HS-5 (cell line): ENCODE measurements at regions not wholly inside any gene's neighbourhood (a gene's known extent, or its start where the extent isn't known, plus 50 kb on each side); places are given as distances from the start of the nearest gene placed in this dataset.
"Not testable (repeated sequence)": the region's sequence is repeated elsewhere in the genome, so short reads cannot be mapped to it uniquely, and the experiment has no call there.

Source experiments
- DNase-seq: peaks from one replicate; pipeline ENCODE4 v3.0.0-alpha.2; 2012; ENCODE audit warnings: low read depth

DNA sequence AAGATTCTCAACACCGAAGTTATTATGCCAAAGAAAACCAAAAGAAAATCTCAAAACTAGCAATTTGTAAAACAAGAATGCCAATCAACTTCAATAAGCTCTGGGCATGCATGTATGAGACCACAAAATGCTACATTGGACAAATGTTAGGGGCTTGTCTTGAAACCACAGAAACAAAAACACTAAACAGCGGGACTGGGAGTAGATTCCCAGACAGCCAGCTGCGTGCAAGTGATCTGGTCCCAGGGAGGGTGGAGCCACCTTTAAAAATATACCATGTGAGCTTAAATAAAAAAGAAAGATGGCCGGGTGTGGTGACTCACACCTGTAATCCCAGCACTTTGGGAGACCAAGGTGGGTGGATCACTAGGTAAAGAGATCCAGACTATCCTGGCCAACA, 163.6 kb upstream of the PRICKLE2 start:
- no peak for DNase-seq

DNA sequence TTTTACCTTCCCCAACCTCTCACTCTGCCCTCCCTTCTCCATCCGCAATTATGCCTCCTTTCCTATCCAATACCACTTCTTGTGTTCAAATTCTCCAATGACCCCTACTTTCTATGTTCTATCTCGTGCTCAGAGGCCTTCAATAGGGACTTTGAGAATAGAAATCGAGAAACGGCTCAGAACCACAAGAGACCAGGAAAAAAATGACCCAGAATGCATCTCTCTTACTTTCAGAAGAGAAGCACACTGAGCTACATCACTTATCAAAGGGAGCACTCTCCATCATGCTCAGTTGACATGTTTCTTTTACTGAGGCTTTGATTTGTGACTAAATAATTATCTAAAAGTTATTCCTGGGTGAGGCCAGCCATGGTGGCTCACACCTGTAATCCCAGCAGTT, 162.4 kb upstream of the PRICKLE2 start:
- DNase-seq: no peak

DNA sequence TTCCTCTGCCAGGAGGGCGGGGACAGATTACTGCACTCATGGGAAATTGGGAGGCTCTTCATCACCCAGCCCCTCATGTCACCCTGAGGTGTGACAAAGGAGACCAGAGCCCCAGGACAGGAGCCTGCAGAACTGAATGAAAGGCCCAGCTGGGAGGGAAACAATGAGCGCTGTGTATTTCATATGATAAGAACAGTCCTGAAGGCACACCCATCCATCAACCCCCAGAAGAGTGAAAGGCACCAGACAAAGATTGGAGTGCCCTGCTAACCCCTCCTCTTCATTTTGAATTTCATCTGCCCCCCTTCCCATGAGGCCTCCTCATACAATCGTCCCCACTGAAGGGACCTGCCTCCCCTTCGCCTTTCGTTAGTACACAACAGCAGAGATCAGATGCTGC, 160.0 kb upstream of the PRICKLE2 start:
- DNase-seq: no peak

DNA sequence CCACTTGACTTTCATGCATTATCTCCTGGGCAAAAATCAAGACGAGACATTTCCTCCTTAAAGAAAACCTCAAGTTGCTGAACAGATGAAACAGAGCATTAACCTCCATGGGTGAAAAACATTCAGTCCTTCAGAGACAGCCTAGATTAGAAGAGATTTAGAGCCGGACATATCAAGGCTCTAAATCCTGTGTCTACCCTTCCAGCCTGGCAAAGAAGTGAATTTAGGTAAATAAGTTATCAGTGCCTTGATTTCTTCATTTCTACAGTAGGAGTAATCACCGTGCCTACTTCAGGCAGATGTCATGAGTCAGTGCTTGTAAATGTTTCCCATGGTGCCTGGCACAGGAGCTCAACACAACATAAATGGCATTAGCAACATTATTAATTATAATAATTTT, 159.3 kb upstream of the PRICKLE2 start:
- DNase-seq: no peak

DNA sequence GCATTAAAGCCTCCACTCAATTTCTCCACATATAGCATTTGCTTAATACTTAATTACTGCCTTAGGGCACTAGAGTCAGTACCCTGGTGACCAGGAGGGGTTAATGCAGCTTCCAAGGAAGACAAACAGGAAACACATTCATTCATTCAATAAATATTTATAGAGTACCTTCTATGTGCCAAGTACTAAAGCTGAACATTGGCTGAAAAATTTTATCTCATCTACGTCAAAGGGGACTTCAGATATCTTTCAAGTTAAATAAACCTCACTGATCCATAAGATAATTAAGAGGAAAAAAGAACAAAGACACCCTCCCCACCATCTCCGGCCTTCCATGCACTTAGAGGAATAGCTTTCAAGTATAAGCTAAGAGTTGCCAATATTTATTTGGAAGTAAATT, 156.9 kb upstream of the PRICKLE2 start:
- no peak for DNase-seq

DNA sequence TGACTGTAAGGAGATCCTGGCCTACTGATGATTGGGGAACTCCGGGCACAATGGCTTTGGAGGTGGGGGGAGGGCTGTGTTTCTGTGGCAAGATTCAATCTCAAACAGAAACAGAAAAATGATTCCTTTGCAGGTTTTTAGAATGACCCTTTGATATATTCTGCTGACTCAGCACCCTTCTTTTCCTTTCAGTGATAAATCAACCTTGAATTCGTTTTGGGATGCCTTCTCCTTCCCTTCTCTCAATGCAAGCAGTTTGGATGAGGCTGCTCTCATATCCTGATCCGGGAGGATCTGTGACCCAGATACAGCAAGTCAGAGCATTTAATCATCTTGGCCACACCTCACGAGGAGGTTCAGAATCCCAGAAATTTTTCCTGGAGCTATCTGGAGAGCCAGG, 156.1 kb upstream of the PRICKLE2 start:
- DNase-seq: no peak

DNA sequence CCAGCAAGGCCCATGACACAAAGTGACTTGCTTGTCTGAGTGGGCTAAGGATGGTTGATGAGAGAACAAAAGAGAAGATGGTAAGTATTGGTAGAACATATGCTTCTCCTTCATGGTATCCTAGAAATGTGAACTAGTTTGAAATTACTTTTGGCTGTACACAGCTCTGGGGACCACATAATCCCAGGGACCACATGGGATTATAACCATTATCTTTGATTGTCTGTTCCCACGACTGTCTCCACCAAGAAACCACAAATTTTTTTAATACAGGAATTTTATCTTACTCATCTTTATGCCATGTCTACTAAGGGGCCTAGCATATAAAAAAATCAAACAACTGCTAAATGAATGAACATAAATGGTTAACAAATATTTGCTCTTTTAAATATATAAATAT, 155.3 kb upstream of the PRICKLE2 start:
- DNase-seq: no peak

DNA sequence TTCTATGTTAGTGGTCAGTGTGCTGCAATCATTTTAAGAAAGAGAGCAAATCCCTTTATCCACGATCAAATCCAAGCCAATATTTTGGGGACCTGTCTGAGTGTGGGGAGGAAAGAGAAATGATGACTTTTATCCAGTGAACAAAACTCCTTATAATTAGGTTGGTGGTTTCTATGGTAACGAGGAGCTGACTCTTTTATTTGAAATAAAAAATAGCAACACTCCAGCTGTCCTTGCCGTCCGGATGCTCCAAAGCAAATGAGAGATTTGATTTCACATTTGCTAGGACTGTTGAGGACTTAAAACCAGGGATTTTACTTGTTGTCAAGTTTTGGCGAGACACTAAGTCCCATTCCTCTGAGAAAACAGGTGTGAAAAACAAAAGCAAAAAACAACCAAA, 154.0 kb upstream of the PRICKLE2 start:
- DNase-seq: no peak

DNA sequence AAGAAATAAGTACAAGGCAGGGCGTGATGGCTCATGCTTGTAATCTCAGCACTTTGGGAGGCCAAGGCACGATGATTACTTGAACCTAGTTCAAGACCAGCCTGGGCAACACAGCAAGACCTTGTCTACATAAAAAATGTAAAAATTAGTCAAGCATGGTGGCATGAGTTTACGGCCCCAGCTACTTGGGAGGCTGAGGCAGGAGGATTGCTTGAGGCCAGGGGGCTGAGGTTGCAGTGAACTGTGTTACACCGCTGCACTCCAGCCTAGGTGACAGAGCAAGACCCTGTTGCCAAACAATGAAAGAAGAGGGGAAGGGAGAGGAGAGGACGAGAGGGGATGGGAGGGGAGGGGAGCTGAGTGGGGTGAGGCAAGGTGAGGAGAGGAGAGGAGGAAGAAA, 152.7 kb upstream of the PRICKLE2 start:
- DNase-seq: no peak

DNA sequence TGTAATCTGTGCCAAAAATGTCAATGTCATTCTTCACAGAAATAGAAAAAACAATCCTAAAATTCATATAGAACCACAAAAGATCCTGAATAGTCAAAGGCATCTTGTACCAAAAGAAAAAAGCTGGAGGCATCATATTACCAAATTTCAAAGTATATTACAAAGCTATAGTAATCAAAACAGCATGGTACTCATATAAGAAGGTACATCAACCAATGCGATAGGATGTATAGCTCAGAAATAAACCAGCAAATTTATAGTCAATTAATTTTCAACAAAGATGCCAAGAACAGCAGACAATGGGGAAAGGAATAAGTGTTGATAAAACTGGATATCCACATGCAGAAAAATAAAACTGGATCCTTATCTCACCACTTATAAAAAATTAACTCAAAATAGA, 150.5 kb upstream of the PRICKLE2 start:
- no peak for DNase-seq

DNA sequence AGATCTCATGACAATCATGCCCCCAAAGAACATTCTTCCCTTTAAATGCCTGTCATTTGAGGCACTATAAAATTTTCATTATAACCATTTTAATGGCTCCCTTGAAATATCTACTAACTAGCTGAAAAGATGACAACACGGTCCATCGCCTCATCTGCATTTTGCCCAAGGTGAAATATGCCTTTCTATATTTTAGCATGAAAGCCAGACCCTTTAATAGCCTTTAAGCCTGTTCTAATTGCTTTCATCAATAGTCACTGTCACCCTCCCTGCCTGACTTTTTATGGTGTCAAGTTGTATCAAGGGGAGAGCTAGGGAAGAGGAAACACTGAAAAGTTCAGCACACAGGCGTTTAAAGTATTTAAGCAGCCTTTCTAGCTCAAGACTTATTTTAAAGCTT, 144.1 kb upstream of the PRICKLE2 start:
- DNase-seq: no peak

DNA sequence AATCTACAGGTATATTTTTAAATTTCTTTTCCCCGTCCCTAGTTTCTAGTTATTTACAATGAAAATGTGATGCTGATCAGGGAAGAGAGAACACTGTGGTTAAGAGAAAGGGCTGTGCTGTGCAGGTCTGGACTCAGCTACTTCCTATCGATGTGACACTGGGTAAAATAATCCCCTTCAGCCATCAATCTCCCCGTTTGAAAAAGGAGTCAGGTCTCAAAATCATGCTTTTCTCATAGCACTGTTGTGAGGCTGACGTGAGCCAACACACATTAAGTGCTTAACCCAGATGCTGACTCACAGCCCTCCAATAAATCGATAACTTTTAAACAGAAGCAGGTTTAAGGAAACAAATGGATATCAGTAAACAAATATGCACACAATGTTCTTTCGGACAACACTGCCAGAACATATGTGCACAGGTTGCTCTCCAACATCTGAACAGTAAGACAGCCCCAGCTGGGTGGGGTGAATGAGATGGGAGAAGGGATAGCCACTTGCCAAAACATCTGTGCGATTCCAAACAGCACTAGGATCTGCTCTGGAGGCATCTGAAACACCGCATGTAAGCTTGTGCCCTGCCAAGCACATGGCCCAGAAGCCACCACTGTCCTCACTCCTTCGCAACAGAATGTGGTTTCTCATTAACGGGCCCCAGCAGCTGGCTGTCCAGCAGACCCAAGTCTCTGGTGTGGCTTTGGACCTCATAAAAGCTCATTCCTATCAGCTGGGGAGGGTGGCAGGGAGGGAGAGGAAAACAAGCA, 143.2 kb upstream of the PRICKLE2 start:
- DNase-seq: no peak

DNA sequence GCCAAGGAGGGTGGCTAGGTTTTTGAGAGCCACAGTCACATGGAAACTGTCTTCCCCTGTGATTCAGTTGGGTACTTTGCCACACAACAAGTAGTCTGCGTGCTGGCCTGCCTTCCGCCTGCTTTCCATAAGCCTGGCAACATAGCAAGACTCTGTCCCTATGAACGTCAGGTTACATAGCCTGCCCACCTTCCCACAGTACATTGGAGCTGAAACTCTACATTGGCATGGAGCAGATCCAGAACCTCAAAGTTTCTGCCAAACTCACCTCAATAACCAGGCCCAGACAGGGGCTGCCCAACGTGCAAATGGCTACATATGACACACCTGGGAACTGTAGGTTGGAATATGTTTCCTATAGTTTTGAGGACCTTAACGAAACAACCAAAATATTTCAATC, 140.6 kb upstream of the PRICKLE2 start:
- no peak for DNase-seq

DNA sequence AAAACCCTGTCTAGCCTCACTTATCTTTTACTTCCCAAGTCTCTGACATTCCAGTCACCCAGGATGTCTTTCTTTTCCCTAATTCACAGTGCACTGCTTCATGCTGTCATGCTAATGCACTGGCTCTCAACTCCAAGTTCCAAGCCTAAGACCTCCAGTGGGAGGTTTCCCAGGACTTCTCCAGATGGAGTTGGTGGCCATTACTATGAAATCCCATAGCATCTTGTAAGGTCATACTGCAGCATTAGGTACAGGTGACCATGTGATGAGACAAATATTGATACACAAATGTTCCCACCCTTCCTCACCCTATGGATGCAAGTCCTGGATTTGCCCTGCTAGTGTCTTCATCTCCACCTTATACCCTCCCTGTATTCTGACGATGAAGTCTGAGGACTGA, 138.6 kb upstream of the PRICKLE2 start:
- DNase-seq: no peak

DNA sequence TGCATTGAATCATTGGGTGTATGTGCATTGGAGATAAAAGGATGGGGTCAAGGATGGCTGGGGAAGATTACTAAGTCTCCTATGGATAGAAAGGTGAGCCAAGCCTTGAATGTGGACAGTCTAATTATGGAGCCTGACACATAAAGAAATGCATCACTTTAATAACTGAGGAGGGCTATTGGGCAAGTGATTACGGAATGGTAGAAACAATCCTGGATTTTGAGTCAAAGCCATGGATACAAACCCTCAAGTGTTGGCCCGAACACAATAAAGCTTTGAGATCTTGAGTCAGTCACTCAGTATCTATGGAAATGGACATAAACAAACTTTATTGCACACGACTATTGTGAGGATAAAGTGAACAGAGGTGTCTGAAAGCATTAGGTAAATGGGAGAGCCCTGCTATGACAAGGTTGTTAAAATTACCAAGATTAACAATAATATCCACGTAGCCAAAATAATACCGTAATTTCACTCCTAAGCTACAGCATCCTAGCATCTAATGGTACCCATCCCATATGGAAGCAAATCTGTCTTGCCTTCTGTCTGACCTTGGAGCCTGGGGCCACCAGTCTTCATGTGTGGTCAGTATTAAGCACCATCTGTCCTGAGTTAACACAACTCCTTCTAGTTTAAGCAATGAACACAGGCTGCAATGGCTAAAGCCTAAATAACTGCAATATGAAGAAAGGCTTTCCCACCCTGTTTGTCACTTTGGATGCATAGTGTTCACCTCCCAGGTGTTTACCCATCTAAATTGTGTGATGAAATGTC, 136.9 kb upstream of the PRICKLE2 start:
- DNase-seq: no peak

DNA sequence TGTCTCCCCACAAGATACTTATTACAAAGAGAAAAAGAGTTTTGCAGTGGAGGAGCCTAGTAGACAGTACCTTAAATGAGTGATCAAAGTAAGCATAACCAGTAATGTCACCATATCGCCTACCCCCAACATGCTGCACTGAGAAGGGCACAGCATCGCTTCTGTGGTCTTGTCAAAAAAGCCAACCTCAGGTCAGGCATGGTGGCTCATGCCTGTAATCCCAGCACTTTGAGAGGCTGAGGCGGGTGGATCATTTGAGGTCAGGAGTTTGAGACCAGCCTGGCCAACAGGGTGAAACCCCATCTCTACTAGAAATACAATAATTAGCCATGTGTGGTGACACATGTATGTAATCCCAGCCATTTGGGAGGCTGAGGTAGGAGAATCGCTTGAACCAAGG, 135.8 kb upstream of the PRICKLE2 start:
- DNase-seq: not testable (repeated sequence)

DNA sequence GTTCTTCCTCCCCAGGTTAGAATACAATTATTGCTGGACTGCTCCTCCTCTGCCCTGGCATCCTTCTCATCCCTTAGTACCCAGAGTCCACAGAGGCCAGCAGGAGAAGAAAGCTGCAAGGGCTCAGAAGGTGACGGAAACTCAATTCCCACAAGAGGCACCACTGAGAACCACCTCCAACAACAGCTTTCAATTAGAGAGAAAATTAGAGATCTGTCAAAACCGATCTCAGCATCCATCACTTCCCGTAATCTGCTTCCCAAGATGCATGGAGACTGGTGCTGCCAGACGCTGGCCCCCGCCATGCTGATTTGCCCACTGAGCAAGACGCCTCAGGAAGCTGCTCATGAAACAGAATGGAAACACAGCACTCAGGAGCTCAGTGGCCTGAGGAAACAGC, 135.0 kb upstream of the PRICKLE2 start:
- DNase-seq: no peak

DNA sequence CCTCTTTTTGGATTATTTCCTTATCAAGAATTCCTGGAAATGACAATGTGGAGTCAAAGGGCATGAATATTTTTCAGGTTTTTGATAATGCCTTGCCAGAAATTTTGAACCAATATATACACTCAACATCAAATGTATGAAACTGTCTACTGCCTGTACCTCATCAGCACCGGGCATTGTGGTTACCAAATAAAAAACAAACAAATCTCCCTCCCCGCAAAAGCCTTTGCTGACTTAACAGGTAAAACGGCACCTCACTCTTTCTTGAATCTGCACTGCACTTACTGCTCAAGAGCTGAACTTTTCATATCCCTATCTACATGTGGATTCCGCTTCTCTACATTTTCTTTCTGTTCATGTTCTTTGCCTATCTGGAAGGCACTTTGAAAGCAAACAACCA, 134.5 kb upstream of the PRICKLE2 start:
- no peak for DNase-seq

DNA sequence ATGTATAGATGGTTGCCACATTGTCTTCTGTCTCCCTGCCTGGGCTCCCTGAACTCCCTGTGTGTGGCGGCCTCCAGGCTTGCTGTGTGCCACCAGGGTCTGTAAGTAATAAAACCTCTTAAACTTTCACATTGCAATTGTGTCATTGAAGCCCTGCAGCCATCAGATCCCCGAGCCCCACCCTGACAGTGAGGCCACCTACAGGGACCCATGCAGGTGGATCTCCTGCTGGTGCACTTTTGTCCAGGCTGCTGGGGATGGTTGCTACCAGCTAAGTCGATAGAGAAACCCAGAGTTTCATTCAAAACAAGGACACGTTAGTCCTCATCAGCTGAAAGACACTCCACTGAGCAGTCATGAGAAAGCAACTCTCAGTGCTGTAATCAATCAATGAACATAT, 133.6 kb upstream of the PRICKLE2 start:
- no peak for DNase-seq

DNA sequence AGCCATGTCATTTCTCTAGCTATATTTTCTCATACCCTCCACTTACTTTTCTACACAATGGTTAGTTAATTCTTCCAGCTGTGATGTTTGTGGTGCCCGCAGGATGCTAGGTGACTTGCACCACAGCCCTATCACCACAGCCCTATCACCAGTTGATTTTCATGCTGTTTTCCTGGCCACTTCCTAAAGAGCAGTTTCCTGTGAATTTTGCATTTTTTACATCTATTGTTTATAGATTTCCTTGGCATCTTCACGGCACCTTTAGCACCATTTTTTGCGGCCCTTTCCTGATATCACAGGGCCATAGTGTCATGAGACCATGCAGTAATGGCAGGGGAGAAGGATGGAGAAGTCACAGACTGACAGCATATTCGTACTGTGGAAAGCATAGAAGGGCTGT, 132.9 kb upstream of the PRICKLE2 start:
- no peak for DNase-seq

DNA sequence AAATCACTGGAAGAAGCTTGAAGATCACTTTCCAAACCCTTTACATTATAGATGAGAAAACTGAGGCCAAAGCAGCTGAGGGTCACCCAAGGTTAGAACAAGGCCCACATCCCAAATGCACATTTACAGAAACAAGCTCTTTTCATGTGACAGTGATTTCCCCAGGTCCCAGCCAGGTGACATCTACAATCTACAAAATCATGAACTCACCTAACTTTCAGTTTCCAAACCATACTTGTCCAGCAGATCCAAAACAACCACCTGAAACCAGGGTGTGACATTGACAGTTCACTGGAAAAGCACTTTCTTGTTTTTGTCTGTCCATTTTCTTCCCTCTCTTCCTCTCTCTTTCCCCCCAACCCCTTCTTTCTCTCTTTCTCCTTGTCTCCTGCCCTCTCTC, 132.2 kb upstream of the PRICKLE2 start:
- DNase-seq: no peak

DNA sequence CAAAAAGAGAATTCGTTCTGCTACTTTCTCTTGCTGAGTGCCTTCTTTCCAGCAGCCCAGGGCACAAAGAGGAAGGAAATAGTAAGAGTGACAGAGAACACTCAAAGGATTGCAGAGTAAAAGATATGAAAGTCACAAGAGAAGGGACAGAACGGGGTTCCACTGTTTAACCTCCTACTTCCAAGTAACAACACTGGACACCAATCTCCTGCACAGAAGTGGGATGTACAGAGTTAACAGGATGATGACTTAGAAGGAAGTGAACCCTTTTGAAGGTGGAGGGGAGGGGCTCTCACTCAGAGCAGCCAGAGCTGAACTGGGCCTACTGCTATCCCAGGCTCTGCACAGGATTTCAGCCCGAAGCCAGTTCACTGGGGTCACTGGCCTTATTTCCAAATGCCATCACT, 130.1 kb upstream of the PRICKLE2 start:
- DNase-seq: no peak

DNA sequence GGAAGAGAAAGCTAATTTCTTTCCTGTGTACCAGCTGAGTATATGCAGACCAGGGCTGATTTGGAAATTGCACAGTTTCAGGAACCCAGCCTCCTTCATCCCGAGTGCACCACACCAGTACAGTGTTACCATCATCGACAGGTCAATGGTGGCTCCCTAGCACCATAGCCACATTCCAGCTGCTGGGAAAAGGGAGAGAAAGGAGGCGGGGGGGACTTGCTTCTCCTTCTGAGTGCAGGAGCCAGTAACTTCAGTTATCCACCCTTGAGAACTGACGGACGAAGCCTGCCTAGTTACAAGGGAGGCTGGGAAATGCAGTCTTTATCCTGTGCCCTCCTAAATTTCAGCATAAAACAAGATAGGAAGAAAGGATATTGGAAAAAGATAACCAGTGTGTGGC, 129.7 kb upstream of the PRICKLE2 start:
- no peak for DNase-seq

DNA sequence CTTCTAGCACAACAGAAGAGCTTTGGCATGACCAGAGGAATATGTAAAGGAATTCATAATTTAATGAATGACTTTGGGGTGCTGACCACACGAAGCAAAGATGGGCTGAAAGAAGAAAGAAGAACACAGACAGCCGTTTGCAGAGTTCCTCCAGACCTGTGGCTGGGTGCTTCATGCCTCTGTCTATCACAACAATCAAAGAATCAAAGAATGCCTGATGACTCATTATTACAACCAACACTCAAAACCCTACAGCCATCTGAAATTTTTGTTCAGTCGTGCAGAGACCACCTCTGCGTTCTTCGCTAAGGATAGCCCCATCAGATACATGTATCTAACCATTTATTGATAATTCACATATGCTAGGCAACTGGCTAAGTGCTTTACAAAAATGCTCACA, 129.0 kb upstream of the PRICKLE2 start:
- DNase-seq: no peak
